ENCODE measurements at regions not wholly inside any gene's neighbourhood (a gene's known extent, or its start where the extent isn't known, plus 50 kb on each side); places are given as distances from the start of the nearest gene placed in this dataset.
"Not testable (repeated sequence)": the region's sequence is repeated elsewhere in the genome, so short reads cannot be mapped to it uniquely, and the experiment has no call there.

DNA sequence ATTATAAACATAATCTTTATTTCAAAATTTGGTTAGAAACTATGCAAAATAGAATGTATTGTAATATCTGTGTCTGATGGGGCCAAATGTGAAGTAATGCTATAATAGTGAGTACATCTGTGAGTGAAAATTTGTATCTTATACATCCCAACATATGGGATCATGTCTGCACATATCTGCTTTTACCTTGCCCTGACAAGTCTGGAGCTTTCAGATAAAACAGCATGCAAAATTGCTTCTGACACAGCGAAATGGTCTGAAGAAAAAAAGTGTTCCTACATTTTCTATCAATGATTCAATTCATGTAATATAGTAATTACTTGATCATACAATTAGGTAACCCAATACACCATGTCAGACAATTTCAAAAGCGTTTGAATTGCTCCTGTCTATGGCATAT is 58.1 kb upstream of the P3H2 start:
- Histone ChIP-seq H3K27ac (ENCODE audit: low read depth) (no peak overlapping the region), H3K4me1 (ENCODE audit: insufficient read depth) (no peaks in the 10 kb centered on the region), H3K4me3 (ENCODE audit: low read depth, low read length) (no peak overlapping the region), H3K36me3 (ENCODE audit: insufficient read depth) (no peaks in the 10 kb centered on the region)
- no peak for DNase-seq (ENCODE audit: extremely low spot score)
- WGBS: 82% methylated on average over 2 of the region's 2 CpGs

DNA sequence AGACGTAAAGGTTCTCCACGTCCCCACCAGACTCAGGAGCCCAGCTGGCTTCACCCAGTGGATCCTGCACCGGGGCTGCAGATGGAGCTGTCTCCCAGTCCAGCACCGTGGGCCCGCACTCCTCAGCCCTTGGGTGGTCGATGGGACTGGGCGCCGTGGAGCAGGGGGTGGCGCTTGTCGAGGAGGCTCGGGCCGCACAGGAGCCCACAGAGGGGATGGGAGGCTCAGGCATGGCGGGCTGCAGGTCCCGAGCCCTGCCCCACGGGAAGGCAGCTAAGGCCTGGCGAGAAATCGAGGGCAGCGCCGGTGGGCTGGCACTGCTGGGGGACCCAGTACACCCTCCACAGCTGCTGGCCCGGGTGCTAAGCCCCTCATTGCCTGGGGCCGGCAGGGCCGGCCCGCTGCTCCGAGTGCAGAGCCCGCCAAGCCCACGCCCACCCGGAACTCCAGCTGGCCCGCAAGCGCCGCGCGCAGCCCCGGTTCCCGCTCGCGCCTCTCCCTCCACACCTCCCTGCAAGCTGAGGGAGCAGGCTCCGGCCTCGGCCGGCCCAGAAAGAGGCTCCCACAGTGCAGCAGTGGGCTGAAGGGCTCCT is 56.3 kb upstream of the P3H2 start:
- H3K36me3 ChIP-seq (ENCODE audit: insufficient read depth); H3K4me3 ChIP-seq (ENCODE audit: low read depth, low read length); H3K27ac ChIP-seq (ENCODE audit: low read depth); DNase-seq (ENCODE audit: extremely low spot score); H3K4me1 ChIP-seq (ENCODE audit: insufficient read depth): not testable (repeated sequence)
- 96% methylated on average over 36 of the region's 39 CpGs for WGBS

DNA sequence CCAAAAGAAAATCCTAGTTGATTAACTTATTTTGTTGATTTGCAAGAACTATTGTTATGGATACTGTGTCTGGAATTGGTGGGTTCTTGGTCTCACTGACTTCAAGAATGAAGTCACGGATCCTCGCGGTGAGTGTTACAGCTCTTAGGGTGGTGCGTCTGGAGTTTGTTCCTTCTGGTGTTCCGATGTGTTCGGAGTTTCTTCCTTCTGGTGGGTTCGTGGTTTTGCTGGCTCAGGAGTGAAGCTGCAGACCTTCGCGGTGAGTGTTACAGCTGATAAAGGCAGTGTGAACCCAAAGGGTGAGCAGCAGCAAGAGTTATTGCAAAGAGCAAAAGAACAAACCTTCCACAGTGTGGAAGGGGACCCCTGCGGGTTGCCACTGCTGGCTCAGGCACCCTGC is 55.4 kb upstream of the P3H2 start:
- not testable (repeated sequence) for H3K27ac ChIP-seq (ENCODE audit: low read depth); H3K36me3 ChIP-seq (ENCODE audit: insufficient read depth); H3K4me3 ChIP-seq (ENCODE audit: low read depth, low read length); H3K4me1 ChIP-seq (ENCODE audit: insufficient read depth); DNase-seq (ENCODE audit: extremely low spot score)
- WGBS: 90% methylated on average over 10 of the region's 10 CpGs

GRCh38 chr3:190175490-190175889 is 54.8 kb upstream of the P3H2 start:
- no peak for DNase-seq (ENCODE audit: extremely low spot score)
- 94% methylated on average over 1 of the region's 1 CpG for WGBS
- no peaks in the 10 kb centered on the region for H3K4me1 ChIP-seq (ENCODE audit: insufficient read depth)
- H3K36me3 ChIP-seq (ENCODE audit: insufficient read depth): no peaks in the 10 kb centered on the region
- H3K27ac ChIP-seq (ENCODE audit: low read depth): no peak overlapping the region
- no peak overlapping the region for H3K4me3 ChIP-seq (ENCODE audit: low read depth, low read length)

GRCh38 chr3:190174471-190174870 is 53.8 kb upstream of the P3H2 start:
- 64% methylated on average over 1 of the region's 1 CpG for WGBS
- Histone ChIP-seq H3K36me3 (ENCODE audit: insufficient read depth) (no peaks in the 10 kb centered on the region), H3K27ac (ENCODE audit: low read depth) (no peak overlapping the region), H3K4me1 (ENCODE audit: insufficient read depth) (no peaks in the 10 kb centered on the region), H3K4me3 (ENCODE audit: low read depth, low read length) (no peak overlapping the region)
- DNase-seq (ENCODE audit: extremely low spot score): no peak

- no peak overlapping the region for H3K27ac ChIP-seq (ENCODE audit: low read depth)
- no peak overlapping the region for H3K4me3 ChIP-seq (ENCODE audit: low read depth, low read length)
- H3K36me3 ChIP-seq (ENCODE audit: insufficient read depth): no peaks in the 10 kb centered on the region
- DNase-seq (ENCODE audit: extremely low spot score): no peak
- H3K4me1 ChIP-seq (ENCODE audit: insufficient read depth): no peaks in the 10 kb centered on the region
- 54% methylated on average over 1 of the region's 1 CpG for WGBS
Observed at GRCh38 chr3:190173426-190173825, 52.7 kb upstream of the P3H2 start.

GRCh38 chr3:190172751-190173150 is 52.1 kb upstream of the P3H2 start:
- no peaks in the 10 kb centered on the region for H3K36me3 ChIP-seq (ENCODE audit: insufficient read depth)
- WGBS: 59% methylated on average over 2 of the region's 2 CpGs
- no peak for DNase-seq (ENCODE audit: extremely low spot score)
- H3K4me3 ChIP-seq (ENCODE audit: low read depth, low read length): no peak overlapping the region
- H3K27ac ChIP-seq (ENCODE audit: low read depth): no peak overlapping the region
- H3K4me1 ChIP-seq (ENCODE audit: insufficient read depth): no peaks in the 10 kb centered on the region
